H1 (cell line): ENCODE measurements at regions not wholly inside any gene's neighbourhood (a gene's known extent, or its start where the extent isn't known, plus 50 kb on each side); places are given as distances from the start of the nearest gene placed in this dataset.

Source experiments
- ATF2 ChIP-seq: IDR thresholded peaks from 2 replicates; pipeline ENCODE4 v1.6.1; 2012; ENCODE audit warnings: low read length, inconsistent platforms
- BRCA1 ChIP-seq: IDR thresholded peaks from 2 replicates; pipeline ENCODE4 v1.6.1; 2012; ENCODE audit warnings: low read depth, low read length, improper control_type of control experiment
- EP300 ChIP-seq, 2 experiments: IDR thresholded peaks; 1 replicate in 1 of 2; 2 replicates in 1 of 2; pipeline ENCODE4 v1.6.1; 2011 to 2012; ENCODE audit warnings: low read depth in 2 of 2, low read length in 2 of 2, mild to moderate bottlenecking in 2 of 2, borderline replicate concordance in 1 of 2, inconsistent platforms in 1 of 2, moderate library complexity in 1 of 2
- GABPA ChIP-seq: IDR thresholded peaks from 2 replicates; pipeline ENCODE4 v1.6.1; 2011; ENCODE audit warnings: mild to moderate bottlenecking, low read length, moderate library complexity, borderline replicate concordance; ENCODE audit not compliant: insufficient read depth
- JUND ChIP-seq: IDR thresholded peaks from 2 replicates; pipeline ENCODE4 v1.6.1; 2011; ENCODE audit warnings: mild to moderate bottlenecking, improper control_type of control experiment, low read length
- MAX ChIP-seq: IDR thresholded peaks from 2 replicates; pipeline ENCODE4 v1.6.1; 2012; ENCODE audit warnings: inconsistent platforms
- SP4 ChIP-seq: IDR thresholded peaks from 2 replicates; pipeline ENCODE4 v1.6.1; 2012; ENCODE audit warnings: low read length, inconsistent platforms

GRCh38 chr16:86856946-86857586 lies 278.7 kb downstream of the FOXL1 start (continued):
- no peak for TF ChIP-seq JUND
- no peak for TF ChIP-seq ATF2
- TF ChIP-seq GABPA: no peak
- no peak for TF ChIP-seq MAX
- TF ChIP-seq BRCA1: no peak
- TF ChIP-seq EP300 (IDR thresholded peaks at IDR 0.05; ENCODE audit: borderline replicate concordance in 1 of 2, low read depth in 2 of 2, low read length in 2 of 2): no peak
- no peak for TF ChIP-seq SP4
- TF ChIP-seq, all 59 proteins: peak for 0
